H9 (cell line): ENCODE measurements at regions not wholly inside any gene's neighbourhood (a gene's known extent, or its start where the extent isn't known, plus 50 kb on each side); places are given as distances from the start of the nearest gene placed in this dataset.

Experiments
- DNase-seq: peaks from one replicate; pipeline ENCODE4 v3.0.0-alpha.2; 2017
- H2AFZ ChIP-seq: one replicate; pipeline ENCODE4 v1.6.1; 2013; ENCODE audit warnings: mild to moderate bottlenecking, low read length, control low read depth, moderate library complexity
- H2AK5ac ChIP-seq: 2 replicates; pipeline ENCODE4 v1.6.1; 2013; ENCODE audit warnings: low read length, control low read depth, mixed read lengths; ENCODE audit not compliant: insufficient read length
- H2BK120ac ChIP-seq: one replicate; pipeline ENCODE4 v1.6.1; 2013; ENCODE audit warnings: low read depth, mild to moderate bottlenecking, low read length, control low read depth, inconsistent platforms; ENCODE audit not compliant: poor library complexity, severe bottlenecking
- H2BK12ac ChIP-seq: 2 replicates; pipeline ENCODE4 v1.6.1; 2013; ENCODE audit warnings: low read length, control low read depth, mixed read lengths, low read depth; ENCODE audit not compliant: insufficient read length
- H2BK15ac ChIP-seq: 2 replicates; pipeline ENCODE4 v1.6.1; 2013; ENCODE audit warnings: low read depth, low read length, control low read depth
- H2BK20ac ChIP-seq: one replicate; pipeline ENCODE4 v1.6.1; 2013; ENCODE audit warnings: low read depth, mild to moderate bottlenecking, low read length, control low read depth, inconsistent platforms; ENCODE audit not compliant: poor library complexity, severe bottlenecking
- H2BK5ac ChIP-seq: 2 replicates; pipeline ENCODE4 v1.6.1; 2013; ENCODE audit warnings: low read length, control low read depth, mixed read lengths; ENCODE audit not compliant: insufficient read length
- H3K14ac ChIP-seq: 2 replicates; pipeline ENCODE4 v1.6.1; 2013; ENCODE audit warnings: low read length, control low read depth; ENCODE audit not compliant: insufficient read depth
- H3K18ac ChIP-seq: 2 replicates; pipeline ENCODE4 v1.6.1; 2013; ENCODE audit warnings: low read depth, mild to moderate bottlenecking, mixed read lengths, low read length, control low read depth; ENCODE audit not compliant: insufficient read length
- H3K23ac ChIP-seq: 2 replicates; pipeline ENCODE4 v1.6.1; 2013; ENCODE audit warnings: low read length, control low read depth, mixed read lengths, low read depth; ENCODE audit not compliant: insufficient read length
- H3K23me2 ChIP-seq: 2 replicates; pipeline ENCODE4 v1.6.1; 2013; ENCODE audit warnings: low read depth, mild to moderate bottlenecking, mixed read lengths, low read length, control low read depth; ENCODE audit not compliant: insufficient read length, poor library complexity, severe bottlenecking
- H3K27ac ChIP-seq: 2 replicates; pipeline ENCODE4 v1.5.1; 2013; ENCODE audit warnings: low read length, control low read depth, mixed read lengths, low read depth; ENCODE audit not compliant: insufficient read length
- H3K27me3 ChIP-seq: 2 replicates; pipeline ENCODE4 v1.6.1; 2013; ENCODE audit warnings: low read length, control low read depth, inconsistent platforms; ENCODE audit not compliant: insufficient read depth
- H3K4ac ChIP-seq: 2 replicates; pipeline ENCODE4 v1.6.1; 2013; ENCODE audit warnings: low read depth, mild to moderate bottlenecking, control low read depth, inconsistent platforms, low read length, moderate library complexity
- H3K4me1 ChIP-seq: 2 replicates; pipeline ENCODE4 v1.6.1; 2013; ENCODE audit warnings: low read length, control low read depth, inconsistent platforms; ENCODE audit not compliant: insufficient read depth
- H3K4me2 ChIP-seq: 2 replicates; pipeline ENCODE4 v1.6.1; 2013; ENCODE audit warnings: low read length, control low read depth, mixed read lengths; ENCODE audit not compliant: insufficient read length, insufficient read depth
- H3K56ac ChIP-seq: 2 replicates; pipeline ENCODE4 v1.6.1; 2013; ENCODE audit warnings: low read depth, mild to moderate bottlenecking, mixed read lengths, low read length, control low read depth; ENCODE audit not compliant: insufficient read length
- H3K79me1 ChIP-seq: 2 replicates; pipeline ENCODE4 v1.6.1; 2013; ENCODE audit warnings: low read depth, mild to moderate bottlenecking, moderate library complexity, low read length, control low read depth, inconsistent platforms; ENCODE audit not compliant: insufficient read depth, poor library complexity, severe bottlenecking
- H3K79me2 ChIP-seq: 2 replicates; pipeline ENCODE4 v1.6.1; 2013; ENCODE audit warnings: low read length, control low read depth, inconsistent platforms; ENCODE audit not compliant: insufficient read depth
- H3K9ac ChIP-seq: 2 replicates; pipeline ENCODE4 v1.6.1; 2013; ENCODE audit warnings: low read length, control low read depth, mixed read lengths; ENCODE audit not compliant: insufficient read length; ENCODE audit errors: extremely low read depth
- H3K9me3 ChIP-seq: one replicate; pipeline ENCODE4 v1.6.1; 2013; ENCODE audit warnings: low read depth, low read length, inconsistent platforms; ENCODE audit not compliant: control insufficient read depth
- H3T11ph ChIP-seq: one replicate; pipeline ENCODE4 v1.6.1; 2013; ENCODE audit warnings: mild to moderate bottlenecking, low read length, control low read depth, inconsistent platforms
- H4K20me1 ChIP-seq: one replicate; pipeline ENCODE4 v1.6.1; 2013; ENCODE audit not compliant: control insufficient read depth, insufficient read length, insufficient read depth
- H4K5ac ChIP-seq: 2 replicates; pipeline ENCODE4 v1.6.1; 2013; ENCODE audit warnings: low read depth, mild to moderate bottlenecking, mixed read lengths, low read length, control low read depth; ENCODE audit not compliant: insufficient read length
- H4K8ac ChIP-seq: replicated peaks from 2 replicates; pipeline ENCODE4 v1.6.1; 2013; ENCODE audit warnings: low read length, control low read depth, mixed read lengths, low read depth; ENCODE audit not compliant: insufficient read length
- H4K91ac ChIP-seq: 2 replicates; pipeline ENCODE4 v1.6.1; 2013; ENCODE audit warnings: low read depth, mild to moderate bottlenecking, moderate library complexity, mixed read lengths, low read length, control low read depth; ENCODE audit not compliant: insufficient read length
- H3K27ac Mint-ChIP-seq, 3 experiments: 2 replicates in 2 of 3; 3 replicates in 1 of 3; pipeline ENCODE4 v1.8.0; 2020 to 2021; ENCODE audit warnings: mixed read lengths in 3 of 3, mild to moderate bottlenecking in 1 of 3, moderate library complexity in 1 of 3
- H3K27me3 Mint-ChIP-seq: 2 replicates; pipeline ENCODE4 v1.8.0; 2021; ENCODE audit warnings: low read depth, mild to moderate bottlenecking, moderate library complexity, mixed read lengths
- H3K36me3 Mint-ChIP-seq, 3 experiments: 2 replicates in 2 of 3; 3 replicates in 1 of 3; pipeline ENCODE4 v1.8.0; 2020 to 2021; ENCODE audit warnings: low read depth in 3 of 3, mixed read lengths in 3 of 3; ENCODE audit not compliant: insufficient read depth in 1 of 3
- H3K4me1 Mint-ChIP-seq, 2 experiments: 2 replicates each; pipeline ENCODE4 v1.8.0; 2020; ENCODE audit warnings: mixed read lengths in 2 of 2
- H3K4me3 Mint-ChIP-seq, 2 experiments: 2 replicates in 1 of 2; 3 replicates in 1 of 2; pipeline ENCODE4 v1.8.0; 2020 to 2021; ENCODE audit warnings: mild to moderate bottlenecking in 2 of 2, mixed read lengths in 2 of 2, moderate library complexity in 1 of 2
- H3K9me3 Mint-ChIP-seq, 2 experiments: 2 replicates in 1 of 2; 3 replicates in 1 of 2; pipeline ENCODE4 v1.8.0; 2020; ENCODE audit warnings: mild to moderate bottlenecking in 2 of 2, mixed read lengths in 2 of 2, moderate library complexity in 1 of 2
- CTCF ChIP-seq: fragments of 200-600 bp; sonication (generic); conservative IDR thresholded peaks from 3 replicates; pipeline ENCODE4 v1.8.0; 2021; ENCODE audit warnings: antibody characterized with exemption, mild to moderate bottlenecking
- WGBS: extraction: QIAGEN DNeasy Blood & Tissue Kit; methylation state at CpG from one replicate; pipeline ENCODE4 v1.1.7; 2013; ENCODE audit warnings: missing lambda C conversion rate, low lambda C conversion rate, mixed read lengths; ENCODE audit not compliant: insufficient read length; ENCODE audit errors: extremely low coverage; 5-methylcytosine and 5-hydroxymethylcytosine counted together

- H3K4me1 ChIP-seq, result no peaks in the 10 kb centered on the region
- no peaks in the 10 kb centered on the region for H4K20me1 ChIP-seq
- no peak overlapping the region for H3T11ph ChIP-seq
- no peak overlapping the region for H2BK12ac ChIP-seq
- no peak overlapping the region for H3K9ac ChIP-seq
- H3K56ac ChIP-seq, result no peak overlapping the region
- no CpG with 5 or more reads among the region's 2 CpGs for WGBS
- Mint-ChIP-seq H3K4me3 (no peak overlapping the region), H3K36me3 (peaks cover 0 to 2% (median 0%) of the 10 kb centered on the region in 3 experiments; a peak in 2 of 7 replicates), H3K9me3 (peaks cover 3 to 11% of the 10 kb centered on the region in 2 experiments; a peak in 3 of 5 replicates), H3K27ac (no peak overlapping the region), H3K4me1 (peaks cover 6 to 11% of the 10 kb centered on the region in 2 experiments), H3K27me3 (peaks cover 3% of the 10 kb centered on the region; the same call in 1 of the 2 replicates)
- no peaks in the 10 kb centered on the region for H3K79me1 ChIP-seq
- H3K18ac ChIP-seq, result no peak overlapping the region
- no peak overlapping the region for H3K23ac ChIP-seq
- no peak overlapping the region for H2BK20ac ChIP-seq
- no peak overlapping the region for H2BK5ac ChIP-seq
- TF ChIP-seq CTCF, result no peak
- H2AK5ac ChIP-seq, result no peak overlapping the region
- H4K5ac ChIP-seq, result no peak overlapping the region
- no peaks in the 10 kb centered on the region for H3K9me3 ChIP-seq
- H3K27ac ChIP-seq, result no peak overlapping the region
- no peak overlapping the region for H3K4ac ChIP-seq
- H3K4me2 ChIP-seq, result no peak overlapping the region
- H3K79me2 ChIP-seq, result no peaks in the 10 kb centered on the region
- H4K91ac ChIP-seq, result no peak overlapping the region
- H3K23me2 ChIP-seq, result no peaks in the 10 kb centered on the region
- no peak overlapping the region for H2BK120ac ChIP-seq
- no peaks in the 10 kb centered on the region for H3K27me3 ChIP-seq
- H3K14ac ChIP-seq, result no peak overlapping the region
- no peak overlapping the region for H4K8ac ChIP-seq
- no peak overlapping the region for H2BK15ac ChIP-seq
- H2AFZ ChIP-seq, result no peak overlapping the region
- DNase-seq, result no peak
These were observed 757.1 kb downstream of the DHX35 start for GRCh38 chr20:39719293-39719692.
